Neural cell (in vitro differentiated cells): ENCODE measurements at regions not wholly inside any gene's neighbourhood (a gene's known extent, or its start where the extent isn't known, plus 50 kb on each side); places are given as distances from the start of the nearest gene placed in this dataset.

Experiments used
- EP300 ChIP-seq: fragments of 450-650 bp; conservative IDR thresholded peaks from 2 replicates; pipeline ENCODE4 v1.6.1; 2014; ENCODE audit warnings: antibody characterized with exemption, mild to moderate bottlenecking, moderate library complexity; ENCODE audit not compliant: poor library complexity, severe bottlenecking
- TAF1 ChIP-seq: IDR thresholded peaks from 2 replicates; pipeline ENCODE4 v1.6.1; 2012; ENCODE audit warnings: low read depth
- TF ChIP-seq, protein P1 (sequence below): fragments of 450-650 bp; IDR thresholded peaks from 2 replicates; pipeline ENCODE4 v1.5.1; 2014; ENCODE audit warnings: antibody characterized with exemption, mild to moderate bottlenecking, moderate library complexity; ENCODE audit not compliant: poor library complexity, severe bottlenecking

DNA sequence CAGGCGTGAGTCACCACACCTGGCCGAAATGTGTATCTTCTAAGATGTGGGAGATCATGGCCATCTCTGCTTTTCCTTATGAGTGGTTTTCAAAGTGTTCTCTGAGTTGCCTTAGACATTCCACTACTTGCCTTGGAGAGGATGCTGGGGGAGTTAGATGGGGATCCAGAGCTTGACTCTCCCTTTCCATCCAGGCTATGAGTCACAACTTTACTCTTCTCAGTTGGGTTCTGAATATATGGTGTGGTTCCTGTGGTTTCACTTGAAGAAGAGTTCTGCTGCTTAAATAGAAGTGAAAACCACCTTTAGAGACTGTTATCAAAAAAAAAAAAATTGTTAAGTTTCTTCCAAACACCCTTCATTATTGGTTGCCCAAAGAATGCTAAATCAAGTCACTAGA, 217.6 kb downstream of the ZNF608 start:
- TF ChIP-seq, protein P1, sequence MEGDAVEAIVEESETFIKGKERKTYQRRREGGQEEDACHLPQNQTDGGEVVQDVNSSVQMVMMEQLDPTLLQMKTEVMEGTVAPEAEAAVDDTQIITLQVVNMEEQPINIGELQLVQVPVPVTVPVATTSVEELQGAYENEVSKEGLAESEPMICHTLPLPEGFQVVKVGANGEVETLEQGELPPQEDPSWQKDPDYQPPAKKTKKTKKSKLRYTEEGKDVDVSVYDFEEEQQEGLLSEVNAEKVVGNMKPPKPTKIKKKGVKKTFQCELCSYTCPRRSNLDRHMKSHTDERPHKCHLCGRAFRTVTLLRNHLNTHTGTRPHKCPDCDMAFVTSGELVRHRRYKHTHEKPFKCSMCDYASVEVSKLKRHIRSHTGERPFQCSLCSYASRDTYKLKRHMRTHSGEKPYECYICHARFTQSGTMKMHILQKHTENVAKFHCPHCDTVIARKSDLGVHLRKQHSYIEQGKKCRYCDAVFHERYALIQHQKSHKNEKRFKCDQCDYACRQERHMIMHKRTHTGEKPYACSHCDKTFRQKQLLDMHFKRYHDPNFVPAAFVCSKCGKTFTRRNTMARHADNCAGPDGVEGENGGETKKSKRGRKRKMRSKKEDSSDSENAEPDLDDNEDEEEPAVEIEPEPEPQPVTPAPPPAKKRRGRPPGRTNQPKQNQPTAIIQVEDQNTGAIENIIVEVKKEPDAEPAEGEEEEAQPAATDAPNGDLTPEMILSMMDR = no peak
- TF ChIP-seq EP300 (no peak), TAF1 (no peak)
